Esophagus squamous epithelium (tissue), 4 donors: ENCODE measurements at regions not wholly inside any gene's neighbourhood (a gene's known extent, or its start where the extent isn't known, plus 50 kb on each side); places are given as distances from the start of the nearest gene placed in this dataset.

ENCODE experiments used
- POLR2A ChIP-seq, 4 donors: fragments of 450-650 bp; IDR thresholded peaks; one replicate each; pipeline ENCODE4 v1.6.1; 2017; ENCODE audit warnings: antibody characterized with exemption in 4 of 4, mild to moderate bottlenecking in 4 of 4, moderate library complexity in 3 of 4
- TF ChIP-seq, protein P1 (sequence below), 6 experiments: fragments of 450-650 bp in 4 of 6; fragments of 200-600 bp in 2 of 6; sonication (generic) in 2 of 6; IDR thresholded peaks; one replicate each; pipeline ENCODE4 v1.5.1; 2016 to 2019; ENCODE audit warnings: antibody characterized with exemption in 6 of 6, mild to moderate bottlenecking in 4 of 6, moderate library complexity in 4 of 6

DNA sequence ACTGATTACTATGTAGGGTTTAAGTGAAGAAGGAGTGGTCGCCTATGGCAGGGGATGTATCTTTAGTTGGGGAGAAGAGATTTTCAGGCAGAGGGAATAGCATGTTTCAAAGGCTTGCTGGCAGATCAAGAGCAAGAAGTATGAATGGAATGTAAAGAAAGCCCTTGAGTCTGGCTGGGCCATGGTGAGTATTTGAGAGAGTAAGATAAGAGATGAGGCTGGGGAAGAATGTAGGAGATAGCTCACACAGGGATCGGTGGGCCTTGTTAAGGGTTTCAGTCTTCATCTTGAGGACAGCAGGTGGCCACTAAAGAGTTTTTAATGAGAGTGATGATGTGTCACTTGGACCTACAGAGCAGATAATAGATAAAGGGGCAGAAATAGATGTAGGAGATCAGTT is 319.1 kb upstream of the RPS6KA3 start:
- TF ChIP-seq, protein P1, sequence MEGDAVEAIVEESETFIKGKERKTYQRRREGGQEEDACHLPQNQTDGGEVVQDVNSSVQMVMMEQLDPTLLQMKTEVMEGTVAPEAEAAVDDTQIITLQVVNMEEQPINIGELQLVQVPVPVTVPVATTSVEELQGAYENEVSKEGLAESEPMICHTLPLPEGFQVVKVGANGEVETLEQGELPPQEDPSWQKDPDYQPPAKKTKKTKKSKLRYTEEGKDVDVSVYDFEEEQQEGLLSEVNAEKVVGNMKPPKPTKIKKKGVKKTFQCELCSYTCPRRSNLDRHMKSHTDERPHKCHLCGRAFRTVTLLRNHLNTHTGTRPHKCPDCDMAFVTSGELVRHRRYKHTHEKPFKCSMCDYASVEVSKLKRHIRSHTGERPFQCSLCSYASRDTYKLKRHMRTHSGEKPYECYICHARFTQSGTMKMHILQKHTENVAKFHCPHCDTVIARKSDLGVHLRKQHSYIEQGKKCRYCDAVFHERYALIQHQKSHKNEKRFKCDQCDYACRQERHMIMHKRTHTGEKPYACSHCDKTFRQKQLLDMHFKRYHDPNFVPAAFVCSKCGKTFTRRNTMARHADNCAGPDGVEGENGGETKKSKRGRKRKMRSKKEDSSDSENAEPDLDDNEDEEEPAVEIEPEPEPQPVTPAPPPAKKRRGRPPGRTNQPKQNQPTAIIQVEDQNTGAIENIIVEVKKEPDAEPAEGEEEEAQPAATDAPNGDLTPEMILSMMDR (IDR thresholded peaks at IDR 0.05), result no peak
- no peak for TF ChIP-seq POLR2A (IDR thresholded peaks at IDR 0.05)
